Neutrophil (primary cell): ENCODE measurements at regions not wholly inside any gene's neighbourhood (a gene's known extent, or its start where the extent isn't known, plus 50 kb on each side); places are given as distances from the start of the nearest gene placed in this dataset.

Experiments
- H3K27ac ChIP-seq: fragments of 200-600 bp; sonication (generic); 2 replicates; pipeline ENCODE4 v1.5.1; 2016; ENCODE audit warnings: mild to moderate bottlenecking, moderate library complexity
- H3K27me3 ChIP-seq: fragments of 200-600 bp; sonication (generic); 2 replicates; pipeline ENCODE4 v1.6.0; 2016; ENCODE audit warnings: mild to moderate bottlenecking
- H3K36me3 ChIP-seq: fragments of 200-600 bp; sonication (generic); 2 replicates; pipeline ENCODE4 v1.5.1; 2017
- H3K4me1 ChIP-seq, 2 experiments: fragments of 200-600 bp in 1 of 2; sonication (generic) in 1 of 2; 1 replicate in 1 of 2; 2 replicates in 1 of 2; pipeline versions ENCODE4 v1.5.1 to v1.6.1; 2013 to 2016; ENCODE audit warnings: low read depth in 1 of 2, low read length in 1 of 2, mild to moderate bottlenecking in 1 of 2, moderate library complexity in 1 of 2; ENCODE audit not compliant: control insufficient read depth in 1 of 2, insufficient read depth in 1 of 2
- H3K4me3 ChIP-seq, 2 experiments: fragments of 200-600 bp in 1 of 2; sonication (generic) in 1 of 2; 1 replicate in 1 of 2; 2 replicates in 1 of 2; pipeline ENCODE4 v1.5.1; 2013 to 2016; ENCODE audit warnings: low read depth in 1 of 2, low read length in 1 of 2, mild to moderate bottlenecking in 1 of 2, moderate library complexity in 1 of 2
- H3K9me3 ChIP-seq: fragments of 200-600 bp; sonication (generic); 2 replicates; pipeline ENCODE4 v1.5.1; 2016
- TF ChIP-seq, protein P1 (sequence below): fragments of 200-600 bp; sonication (generic); IDR thresholded peaks from 2 replicates; pipeline ENCODE4 v1.5.1; 2016; ENCODE audit warnings: antibody characterized with exemption

DNA sequence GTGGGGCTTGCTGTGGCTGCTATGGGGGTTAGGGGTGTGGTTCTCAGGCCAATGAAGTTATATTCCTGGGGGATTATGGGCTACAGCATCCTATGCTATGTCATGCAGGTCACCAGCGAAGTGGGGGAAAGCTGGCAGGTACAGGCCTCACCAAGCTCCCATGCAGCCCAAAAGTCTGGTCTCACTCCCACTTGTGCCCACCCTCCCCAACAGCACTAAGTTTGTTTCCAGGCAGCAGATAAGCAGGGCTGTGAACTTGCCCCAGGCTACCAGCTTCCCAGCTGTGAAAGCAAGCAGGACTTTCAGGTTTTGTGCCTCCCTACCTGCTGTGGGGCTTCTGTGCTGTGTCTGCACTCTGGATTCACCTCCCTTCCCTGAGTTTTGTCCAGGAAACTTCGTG, 469.7 kb downstream of the CPS1 start:
- no peaks in the 10 kb centered on the region for H3K27me3 ChIP-seq
- no peak overlapping the region for H3K4me3 ChIP-seq
- H3K27ac ChIP-seq: no peak overlapping the region
- no peaks in the 10 kb centered on the region for H3K4me1 ChIP-seq
- TF ChIP-seq, protein P1, sequence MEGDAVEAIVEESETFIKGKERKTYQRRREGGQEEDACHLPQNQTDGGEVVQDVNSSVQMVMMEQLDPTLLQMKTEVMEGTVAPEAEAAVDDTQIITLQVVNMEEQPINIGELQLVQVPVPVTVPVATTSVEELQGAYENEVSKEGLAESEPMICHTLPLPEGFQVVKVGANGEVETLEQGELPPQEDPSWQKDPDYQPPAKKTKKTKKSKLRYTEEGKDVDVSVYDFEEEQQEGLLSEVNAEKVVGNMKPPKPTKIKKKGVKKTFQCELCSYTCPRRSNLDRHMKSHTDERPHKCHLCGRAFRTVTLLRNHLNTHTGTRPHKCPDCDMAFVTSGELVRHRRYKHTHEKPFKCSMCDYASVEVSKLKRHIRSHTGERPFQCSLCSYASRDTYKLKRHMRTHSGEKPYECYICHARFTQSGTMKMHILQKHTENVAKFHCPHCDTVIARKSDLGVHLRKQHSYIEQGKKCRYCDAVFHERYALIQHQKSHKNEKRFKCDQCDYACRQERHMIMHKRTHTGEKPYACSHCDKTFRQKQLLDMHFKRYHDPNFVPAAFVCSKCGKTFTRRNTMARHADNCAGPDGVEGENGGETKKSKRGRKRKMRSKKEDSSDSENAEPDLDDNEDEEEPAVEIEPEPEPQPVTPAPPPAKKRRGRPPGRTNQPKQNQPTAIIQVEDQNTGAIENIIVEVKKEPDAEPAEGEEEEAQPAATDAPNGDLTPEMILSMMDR: no peak
- no peaks in the 10 kb centered on the region for H3K9me3 ChIP-seq
- no peaks in the 10 kb centered on the region for H3K36me3 ChIP-seq

DNA sequence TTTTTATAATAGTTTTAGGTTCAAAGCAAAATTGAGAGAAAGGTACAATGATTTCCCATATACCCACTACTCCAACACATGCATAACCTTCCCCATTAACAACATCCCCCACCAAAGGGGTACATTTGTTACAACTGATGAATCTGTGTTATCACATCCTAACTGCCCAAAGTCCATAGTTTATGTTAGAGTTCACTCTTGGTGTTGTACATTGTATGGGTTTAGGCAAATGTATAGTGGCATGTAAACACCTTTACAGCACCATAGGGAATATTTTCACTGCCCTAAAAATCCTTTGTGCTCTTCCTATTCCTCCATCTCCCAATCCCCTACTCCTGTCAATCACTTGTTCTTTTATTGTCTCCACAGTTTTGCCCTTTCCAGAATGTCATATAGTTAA, 471.6 kb downstream of the CPS1 start:
- H3K27me3 ChIP-seq: no peaks in the 10 kb centered on the region
- TF ChIP-seq, protein P1: no peak
- H3K4me3 ChIP-seq: no peak overlapping the region
- H3K9me3 ChIP-seq: no peaks in the 10 kb centered on the region
- no peaks in the 10 kb centered on the region for H3K4me1 ChIP-seq
- no peak overlapping the region for H3K27ac ChIP-seq
- no peaks in the 10 kb centered on the region for H3K36me3 ChIP-seq

- TF ChIP-seq, protein P1: no peak
- H3K9me3 ChIP-seq: no peaks in the 10 kb centered on the region
- no peak overlapping the region for H3K27ac ChIP-seq
These were observed 477.4 kb downstream of the CPS1 start for GRCh38 chr2:211033765-211034164.

GRCh38 chr2:211035548-211036185, 479.3 kb downstream of the CPS1 start:
- no peaks in the 10 kb centered on the region for H3K9me3 ChIP-seq
- H3K4me3 ChIP-seq: no peak overlapping the region
- no peak overlapping the region for H3K27ac ChIP-seq
- no peaks in the 10 kb centered on the region for H3K4me1 ChIP-seq
- TF ChIP-seq, protein P1: no peak
- H3K36me3 ChIP-seq: no peaks in the 10 kb centered on the region
- H3K27me3 ChIP-seq: no peaks in the 10 kb centered on the region

More at GRCh38 chr2:211033765-211034164, 477.4 kb downstream of the CPS1 start:
- Histone ChIP-seq H3K4me3 (no peak overlapping the region), H3K36me3 (no peaks in the 10 kb centered on the region), H3K4me1 (no peaks in the 10 kb centered on the region), H3K27me3 (no peaks in the 10 kb centered on the region)

DNA sequence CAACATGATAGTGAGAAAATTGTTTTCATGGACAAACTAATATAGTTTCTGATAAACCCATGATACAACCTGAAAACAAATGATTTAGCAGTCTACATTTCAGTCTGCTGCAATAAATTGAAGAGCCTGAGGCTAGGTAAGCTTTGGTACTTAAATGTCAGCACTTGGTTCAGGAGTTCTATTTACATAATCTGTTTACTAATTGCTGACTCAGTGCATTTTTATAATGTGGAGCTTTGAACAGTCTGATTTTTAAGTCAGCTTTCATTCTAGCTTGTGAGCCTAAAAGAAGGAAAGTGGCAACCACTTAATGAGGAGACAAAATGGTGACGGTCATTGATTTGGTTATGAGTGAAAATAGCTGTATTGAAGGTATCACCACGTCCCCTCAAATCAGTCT, 488.6 kb downstream of the CPS1 start:
- Histone ChIP-seq H3K27me3 (no peaks in the 10 kb centered on the region), H3K27ac (no peak overlapping the region), H3K4me3 (no peak overlapping the region), H3K9me3 (no peaks in the 10 kb centered on the region), H3K4me1 (no peaks in the 10 kb centered on the region), H3K36me3 (no peaks in the 10 kb centered on the region)
- TF ChIP-seq, protein P1: no peak
